Neural progenitor cell (in vitro differentiated cells): ENCODE measurements at regions not wholly inside any gene's neighbourhood (a gene's known extent, or its start where the extent isn't known, plus 50 kb on each side); places are given as distances from the start of the nearest gene placed in this dataset.

Experiments
- DNase-seq: peaks from one replicate; pipeline ENCODE4 v3.0.0-alpha.2; 2016; ENCODE audit warnings: low spot score
- H2AFZ ChIP-seq: fragments of 200-600 bp; sonication (generic); replicated peaks from 2 replicates; pipeline ENCODE4 v1.6.1; 2016; ENCODE audit warnings: antibody characterized with exemption
- H3F3A ChIP-seq: fragments of 200-600 bp; sonication (generic); 2 replicates; pipeline ENCODE4 v1.6.1; 2016; ENCODE audit warnings: antibody characterized with exemption, low read depth
- H3K27ac ChIP-seq: fragments of 200-600 bp; sonication (generic); 2 replicates; pipeline ENCODE4 v1.5.1; 2016; ENCODE audit warnings: mild to moderate bottlenecking
- H3K27me3 ChIP-seq: fragments of 200-600 bp; sonication (generic); 2 replicates; pipeline ENCODE4 v1.6.1; 2016; ENCODE audit warnings: mild to moderate bottlenecking, moderate library complexity
- H3K36me3 ChIP-seq: fragments of 200-600 bp; sonication (generic); 2 replicates; pipeline ENCODE4 v1.5.1; 2016
- H3K4me1 ChIP-seq: fragments of 200-600 bp; sonication (generic); 2 replicates; pipeline ENCODE4 v1.6.1; 2016; ENCODE audit warnings: mixed run types
- H3K4me2 ChIP-seq: fragments of 200-600 bp; sonication (generic); 2 replicates; pipeline ENCODE4 v1.6.1; 2016
- H3K4me3 ChIP-seq: fragments of 200-600 bp; sonication (generic); 2 replicates; pipeline ENCODE4 v1.5.1; 2016
- H3K79me2 ChIP-seq: fragments of 200-600 bp; sonication (generic); 2 replicates; pipeline ENCODE4 v1.6.1; 2016; ENCODE audit warnings: low read depth
- H3K9ac ChIP-seq: fragments of 200-600 bp; sonication (generic); 2 replicates; pipeline ENCODE4 v1.6.1; 2016
- H3K9me3 ChIP-seq: fragments of 200-600 bp; sonication (generic); 2 replicates; pipeline ENCODE4 v1.5.1; 2016; ENCODE audit warnings: low read depth
- H4K20me1 ChIP-seq: fragments of 200-600 bp; sonication (generic); 2 replicates; pipeline ENCODE4 v1.6.1; 2016; ENCODE audit warnings: low read depth
- H3K27ac Mint-ChIP-seq: 3 replicates; pipeline ENCODE4 v1.8.0; 2021; ENCODE audit warnings: mixed read lengths
- H3K27me3 Mint-ChIP-seq: 2 replicates; pipeline ENCODE4 v1.8.0; 2022; ENCODE audit warnings: low read depth, mild to moderate bottlenecking, inconsistent platforms, moderate library complexity, mixed read lengths; ENCODE audit not compliant: insufficient read depth
- H3K36me3 Mint-ChIP-seq: 3 replicates; pipeline ENCODE4 v1.8.0; 2021; ENCODE audit warnings: mixed read lengths
- H3K4me1 Mint-ChIP-seq: 3 replicates; pipeline ENCODE4 v1.8.0; 2021; ENCODE audit warnings: mixed read lengths
- H3K4me3 Mint-ChIP-seq: 3 replicates; pipeline ENCODE4 v1.8.0; 2021; ENCODE audit warnings: mild to moderate bottlenecking, moderate library complexity, mixed read lengths
- H3K9me3 Mint-ChIP-seq: 3 replicates; pipeline ENCODE4 v1.8.0; 2020; ENCODE audit warnings: mixed read lengths
- EZH2 ChIP-seq: fragments of 200-600 bp; sonication (generic); IDR thresholded peaks from 2 replicates; pipeline ENCODE4 v1.6.1; 2017; ENCODE audit warnings: antibody characterized with exemption, mild to moderate bottlenecking, moderate library complexity
- EZH2phosphoT487 ChIP-seq: fragments of 200-600 bp; sonication (generic); IDR thresholded peaks from 2 replicates; pipeline ENCODE4 v1.6.1; 2017; ENCODE audit warnings: antibody characterized with exemption
- TF ChIP-seq, protein P1 (sequence below): fragments of 200-600 bp; sonication (generic); IDR thresholded peaks from 2 replicates; pipeline ENCODE4 v1.5.1; 2017; ENCODE audit warnings: antibody characterized with exemption, mild to moderate bottlenecking

DNA sequence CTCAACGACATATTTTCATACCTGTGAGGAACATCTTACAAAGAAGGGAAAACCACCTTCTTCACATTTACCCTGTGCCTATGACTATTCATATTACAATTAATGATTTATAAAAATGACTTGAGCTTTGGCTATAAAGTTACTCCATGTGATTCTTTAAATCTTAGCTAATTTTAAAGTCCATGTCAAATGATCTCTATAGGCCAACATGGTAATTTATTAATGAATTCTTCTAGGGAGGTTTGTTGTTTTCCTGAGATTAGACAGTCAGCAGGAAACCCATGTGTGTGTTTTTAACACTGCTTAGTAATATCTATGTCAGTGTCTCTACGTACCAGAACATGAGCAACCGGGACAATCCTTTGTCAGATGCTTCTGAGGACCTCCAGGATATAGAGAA, 307.3 kb downstream of the IPMK start:
- Histone ChIP-seq H3K79me2 (no peaks in the 10 kb centered on the region), H3K9ac (no peak overlapping the region), H3F3A (no peaks in the 10 kb centered on the region), H2AFZ (no peak overlapping the region), H3K27me3 (no peaks in the 10 kb centered on the region), H3K4me3 (no peak overlapping the region), H4K20me1 (no peaks in the 10 kb centered on the region), H3K9me3 (no peaks in the 10 kb centered on the region), H3K4me1 (no peaks in the 10 kb centered on the region), H3K4me2 (no peak overlapping the region), H3K27ac (no peak overlapping the region), H3K36me3 (no peaks in the 10 kb centered on the region)
- no peaks in the 10 kb centered on the region for H3K9me3 Mint-ChIP-seq
- no peaks in the 10 kb centered on the region for H3K4me1 Mint-ChIP-seq
- TF ChIP-seq, protein P1, sequence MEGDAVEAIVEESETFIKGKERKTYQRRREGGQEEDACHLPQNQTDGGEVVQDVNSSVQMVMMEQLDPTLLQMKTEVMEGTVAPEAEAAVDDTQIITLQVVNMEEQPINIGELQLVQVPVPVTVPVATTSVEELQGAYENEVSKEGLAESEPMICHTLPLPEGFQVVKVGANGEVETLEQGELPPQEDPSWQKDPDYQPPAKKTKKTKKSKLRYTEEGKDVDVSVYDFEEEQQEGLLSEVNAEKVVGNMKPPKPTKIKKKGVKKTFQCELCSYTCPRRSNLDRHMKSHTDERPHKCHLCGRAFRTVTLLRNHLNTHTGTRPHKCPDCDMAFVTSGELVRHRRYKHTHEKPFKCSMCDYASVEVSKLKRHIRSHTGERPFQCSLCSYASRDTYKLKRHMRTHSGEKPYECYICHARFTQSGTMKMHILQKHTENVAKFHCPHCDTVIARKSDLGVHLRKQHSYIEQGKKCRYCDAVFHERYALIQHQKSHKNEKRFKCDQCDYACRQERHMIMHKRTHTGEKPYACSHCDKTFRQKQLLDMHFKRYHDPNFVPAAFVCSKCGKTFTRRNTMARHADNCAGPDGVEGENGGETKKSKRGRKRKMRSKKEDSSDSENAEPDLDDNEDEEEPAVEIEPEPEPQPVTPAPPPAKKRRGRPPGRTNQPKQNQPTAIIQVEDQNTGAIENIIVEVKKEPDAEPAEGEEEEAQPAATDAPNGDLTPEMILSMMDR, result no peak
- TF ChIP-seq EZH2phosphoT487, result no peak
- TF ChIP-seq EZH2, result no peak
- H3K4me3 Mint-ChIP-seq, result no peak overlapping the region
- no peaks in the 10 kb centered on the region for H3K36me3 Mint-ChIP-seq
- H3K27ac Mint-ChIP-seq, result no peak overlapping the region
- no peak for DNase-seq
- no peaks in the 10 kb centered on the region for H3K27me3 Mint-ChIP-seq

DNA sequence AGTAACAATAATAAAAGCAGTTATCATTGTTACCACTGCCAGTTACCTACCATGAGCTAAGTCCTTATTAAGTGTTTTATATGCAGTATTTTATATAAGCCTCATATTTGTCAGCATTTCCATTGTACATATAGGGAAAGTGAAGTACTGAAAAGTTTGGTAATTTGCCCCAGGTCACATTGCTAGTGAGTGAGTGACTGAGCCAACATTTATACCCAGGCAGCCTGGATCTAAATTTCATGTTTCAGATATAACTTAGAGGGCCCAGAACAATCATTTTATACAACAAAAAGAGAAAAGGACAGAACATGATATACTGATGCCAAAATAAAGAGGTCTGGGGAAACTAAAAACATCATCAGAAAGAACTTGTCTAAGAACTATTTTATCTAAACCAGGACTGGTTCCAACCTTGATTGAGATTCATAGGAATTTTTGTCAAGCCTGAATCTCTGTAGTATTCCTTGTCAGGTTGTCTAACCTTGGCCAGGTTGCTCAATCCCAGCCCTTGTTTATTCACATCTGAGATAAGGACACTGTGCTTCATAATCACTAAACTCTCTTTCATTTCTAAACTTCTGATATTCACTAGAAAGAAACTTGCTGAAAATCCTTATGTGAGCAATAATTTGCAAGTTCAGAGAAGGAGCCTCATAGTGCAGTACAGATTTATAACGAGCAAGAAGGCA, 308.2 kb downstream of the IPMK start:
- H3K79me2 ChIP-seq, result no peaks in the 10 kb centered on the region
- no peak overlapping the region for H3K4me2 ChIP-seq
- no peaks in the 10 kb centered on the region for H3K27me3 ChIP-seq
- H2AFZ ChIP-seq, result no peak overlapping the region
- H3K4me1 ChIP-seq, result no peaks in the 10 kb centered on the region
- H3K27ac ChIP-seq, result no peak overlapping the region
- no peaks in the 10 kb centered on the region for H3K36me3 Mint-ChIP-seq
- H3K9me3 ChIP-seq, result no peaks in the 10 kb centered on the region
- H3K4me3 Mint-ChIP-seq, result no peak overlapping the region
- no peaks in the 10 kb centered on the region for H3K27me3 Mint-ChIP-seq
- DNase-seq, result no peak
- H3K9ac ChIP-seq, result no peak overlapping the region
- H3K27ac Mint-ChIP-seq, result no peak overlapping the region
- no peaks in the 10 kb centered on the region for H3K9me3 Mint-ChIP-seq
- no peak overlapping the region for H3K4me3 ChIP-seq
- TF ChIP-seq, protein P1, result no peak
- TF ChIP-seq EZH2 (no peak), EZH2phosphoT487 (no peak)
- H3F3A ChIP-seq, result no peaks in the 10 kb centered on the region
- no peaks in the 10 kb centered on the region for H4K20me1 ChIP-seq
- H3K36me3 ChIP-seq, result no peaks in the 10 kb centered on the region
- H3K4me1 Mint-ChIP-seq, result no peaks in the 10 kb centered on the region

DNA sequence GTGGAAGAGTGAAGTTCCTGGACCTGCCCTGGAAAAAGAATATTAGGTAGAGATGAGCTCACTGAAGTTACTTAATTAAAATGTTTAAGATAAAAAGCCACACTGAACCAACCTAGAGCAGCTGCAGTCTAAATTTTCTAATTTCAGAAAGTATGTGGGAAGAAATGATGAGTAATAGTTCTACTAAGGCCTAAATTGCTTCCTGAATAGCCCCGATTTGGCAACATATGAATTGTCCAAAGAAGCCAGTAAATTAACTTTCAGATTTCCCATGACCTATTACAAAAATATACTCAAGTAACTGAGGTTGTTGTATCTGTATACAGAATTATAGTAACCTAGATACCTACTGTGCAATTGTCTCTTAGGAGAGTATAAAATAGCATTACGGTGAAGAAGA, 312.6 kb downstream of the IPMK start:
- no peaks in the 10 kb centered on the region for H3K79me2 ChIP-seq
- H3K4me3 ChIP-seq, result no peak overlapping the region
- TF ChIP-seq, protein P1, result no peak
- no peak for TF ChIP-seq EZH2phosphoT487
- TF ChIP-seq EZH2, result no peak
- H3K36me3 Mint-ChIP-seq, result no peaks in the 10 kb centered on the region
- no peaks in the 10 kb centered on the region for H3K9me3 ChIP-seq
- DNase-seq, result no peak
- no peak overlapping the region for H3K4me3 Mint-ChIP-seq
- no peaks in the 10 kb centered on the region for H3K27me3 ChIP-seq
- no peak overlapping the region for H3K27ac ChIP-seq
- no peaks in the 10 kb centered on the region for H4K20me1 ChIP-seq
- H2AFZ ChIP-seq, result no peak overlapping the region
- H3K9ac ChIP-seq, result no peak overlapping the region
- no peaks in the 10 kb centered on the region for H3K27me3 Mint-ChIP-seq
- H3K36me3 ChIP-seq, result no peaks in the 10 kb centered on the region
- H3K9me3 Mint-ChIP-seq, result no peaks in the 10 kb centered on the region
- no peaks in the 10 kb centered on the region for H3K4me1 Mint-ChIP-seq
- H3K27ac Mint-ChIP-seq, result no peak overlapping the region
- H3F3A ChIP-seq, result no peaks in the 10 kb centered on the region
- no peaks in the 10 kb centered on the region for H3K4me1 ChIP-seq
- H3K4me2 ChIP-seq, result no peak overlapping the region
